Ovary (tissue), 3 donors: ENCODE measurements at regions not wholly inside any gene's neighbourhood (a gene's known extent, or its start where the extent isn't known, plus 50 kb on each side); places are given as distances from the start of the nearest gene placed in this dataset.

ENCODE experiments used
- EP300 ChIP-seq: sonication (generic); formaldehyde crosslinking; IDR thresholded peaks from one replicate; pipeline ENCODE4 v1.6.1; 2017; ENCODE audit warnings: antibody characterized with exemption
- TF ChIP-seq, protein P1 (sequence below), 3 donors: fragments of 450-650 bp in 2 of 3; fragments of 200-600 bp in 1 of 3; IDR thresholded peaks; one replicate each; pipeline versions ENCODE4 v1.5.1 to v1.8.0; 2016 to 2022; ENCODE audit warnings: antibody characterized with exemption in 3 of 3, mild to moderate bottlenecking in 1 of 3
- donor health status: DM: no; HTN: no; CAD: no.

DNA sequence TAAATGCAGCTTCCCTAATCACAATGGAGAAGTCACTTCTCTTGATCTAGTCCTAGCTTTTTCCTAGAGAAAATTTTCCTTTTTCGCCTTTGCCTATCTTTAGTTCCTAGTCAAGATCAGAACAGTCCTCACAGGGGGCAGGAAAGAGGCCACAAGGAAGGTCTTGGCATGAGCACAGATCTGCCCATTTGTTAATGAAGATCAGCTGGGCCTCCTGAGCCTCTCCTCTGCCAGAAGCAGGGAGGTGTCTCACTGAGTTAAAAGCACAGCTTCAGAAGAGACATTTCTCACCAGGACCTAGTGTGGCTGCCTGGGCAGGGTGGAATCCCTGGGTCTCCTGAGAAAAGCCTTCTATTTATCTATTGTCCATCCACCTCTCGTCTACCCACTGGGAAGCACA lies 357.8 kb downstream of the TMEM38B start:
- TF ChIP-seq, protein P1, sequence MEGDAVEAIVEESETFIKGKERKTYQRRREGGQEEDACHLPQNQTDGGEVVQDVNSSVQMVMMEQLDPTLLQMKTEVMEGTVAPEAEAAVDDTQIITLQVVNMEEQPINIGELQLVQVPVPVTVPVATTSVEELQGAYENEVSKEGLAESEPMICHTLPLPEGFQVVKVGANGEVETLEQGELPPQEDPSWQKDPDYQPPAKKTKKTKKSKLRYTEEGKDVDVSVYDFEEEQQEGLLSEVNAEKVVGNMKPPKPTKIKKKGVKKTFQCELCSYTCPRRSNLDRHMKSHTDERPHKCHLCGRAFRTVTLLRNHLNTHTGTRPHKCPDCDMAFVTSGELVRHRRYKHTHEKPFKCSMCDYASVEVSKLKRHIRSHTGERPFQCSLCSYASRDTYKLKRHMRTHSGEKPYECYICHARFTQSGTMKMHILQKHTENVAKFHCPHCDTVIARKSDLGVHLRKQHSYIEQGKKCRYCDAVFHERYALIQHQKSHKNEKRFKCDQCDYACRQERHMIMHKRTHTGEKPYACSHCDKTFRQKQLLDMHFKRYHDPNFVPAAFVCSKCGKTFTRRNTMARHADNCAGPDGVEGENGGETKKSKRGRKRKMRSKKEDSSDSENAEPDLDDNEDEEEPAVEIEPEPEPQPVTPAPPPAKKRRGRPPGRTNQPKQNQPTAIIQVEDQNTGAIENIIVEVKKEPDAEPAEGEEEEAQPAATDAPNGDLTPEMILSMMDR (IDR thresholded peaks at IDR 0.05) = no peak
- no peak for TF ChIP-seq EP300
